GM23338 (cell line): ENCODE measurements at regions not wholly inside any gene's neighbourhood (a gene's known extent, or its start where the extent isn't known, plus 50 kb on each side); places are given as distances from the start of the nearest gene placed in this dataset.

ENCODE experiments used
- ATAC-seq: fragments of 200-7000 bp; cut with Tn5 transposase; 3 replicates; pipeline ENCODE4 v1.9.1; 2020
- DNase-seq: peaks from one replicate; pipeline ENCODE4 v3.0.0-alpha.2; 2015; ENCODE audit warnings: low spot score
- H2AFZ ChIP-seq: fragments of 200-600 bp; sonication (generic); 2 replicates; pipeline ENCODE4 v1.8.0; 2016; ENCODE audit warnings: antibody characterized with exemption, mild to moderate bottlenecking, moderate library complexity
- H3F3A ChIP-seq: fragments of 200-600 bp; sonication (generic); replicated peaks from 2 replicates; pipeline ENCODE4 v1.8.0; 2017; ENCODE audit warnings: antibody characterized with exemption, mixed run types, low read depth
- H3K27ac ChIP-seq: fragments of 200-600 bp; sonication (generic); 2 replicates; pipeline ENCODE4 v1.6.1; 2016; ENCODE audit warnings: low read depth
- H3K27me3 ChIP-seq: fragments of 200-600 bp; sonication (generic); 2 replicates; pipeline ENCODE4 v1.8.0; 2016; ENCODE audit warnings: mild to moderate bottlenecking, mixed run types, moderate library complexity; ENCODE audit not compliant: insufficient read depth
- H3K36me3 ChIP-seq: fragments of 200-600 bp; sonication (generic); 2 replicates; pipeline ENCODE4 v1.8.0; 2016; ENCODE audit warnings: mild to moderate bottlenecking; ENCODE audit not compliant: insufficient read depth
- H3K4me1 ChIP-seq: fragments of 200-600 bp; sonication (generic); 2 replicates; pipeline ENCODE4 v1.8.0; 2016; ENCODE audit warnings: mild to moderate bottlenecking, moderate library complexity; ENCODE audit not compliant: insufficient read depth
- H3K4me2 ChIP-seq: fragments of 200-600 bp; sonication (generic); 2 replicates; pipeline ENCODE4 v1.7.1; 2017; ENCODE audit warnings: mixed run types
- H3K4me3 ChIP-seq: fragments of 200-600 bp; sonication (generic); 2 replicates; pipeline ENCODE4 v1.6.1; 2016; ENCODE audit warnings: mixed run types
- H3K79me2 ChIP-seq: fragments of 200-600 bp; sonication (generic); replicated peaks from 2 replicates; pipeline ENCODE4 v1.8.0; 2017; ENCODE audit warnings: mild to moderate bottlenecking; ENCODE audit not compliant: insufficient read depth
- H3K9me2 ChIP-seq: fragments of 200-600 bp; sonication (generic); 2 replicates; pipeline ENCODE4 v1.8.0; 2017; ENCODE audit not compliant: insufficient read depth
- H4K20me1 ChIP-seq: fragments of 200-600 bp; sonication (generic); replicated peaks from 2 replicates; pipeline ENCODE4 v1.8.0; 2017; ENCODE audit warnings: mild to moderate bottlenecking; ENCODE audit not compliant: insufficient read depth
- H3K27ac Mint-ChIP-seq: 2 replicates; pipeline ENCODE4 v1.8.0; 2020; ENCODE audit warnings: inconsistent platforms, mild to moderate bottlenecking, moderate library complexity, mixed read lengths
- H3K27me3 Mint-ChIP-seq: 3 replicates; pipeline ENCODE4 v1.8.0; 2022; ENCODE audit warnings: low read depth, mild to moderate bottlenecking, moderate library complexity, mixed read lengths, inconsistent platforms; ENCODE audit not compliant: insufficient read depth, poor library complexity
- H3K36me3 Mint-ChIP-seq: 3 replicates; pipeline ENCODE4 v1.8.0; 2021; ENCODE audit warnings: low read depth, mild to moderate bottlenecking, inconsistent platforms, moderate library complexity, mixed read lengths
- H3K4me1 Mint-ChIP-seq: 3 replicates; pipeline ENCODE4 v1.8.0; 2020; ENCODE audit warnings: mild to moderate bottlenecking, inconsistent platforms, mixed read lengths
- H3K4me3 Mint-ChIP-seq: 3 replicates; pipeline ENCODE4 v1.8.0; 2021; ENCODE audit warnings: moderate library complexity, mild to moderate bottlenecking, inconsistent platforms, mixed read lengths
- H3K9me3 Mint-ChIP-seq: 3 replicates; pipeline ENCODE4 v1.8.0; 2020; ENCODE audit warnings: moderate library complexity, mild to moderate bottlenecking, inconsistent platforms, mixed read lengths
- CREB1 ChIP-seq: fragments of 250-450 bp; sonication (Bioruptor Pico); IDR thresholded peaks from 2 replicates; pipeline ENCODE4 v1.5.0; 2020; ENCODE audit warnings: low read depth, mild to moderate bottlenecking, moderate library complexity
- ETS1 ChIP-seq: IDR thresholded peaks from 2 replicates; pipeline ENCODE4 v1.6.1; 2016; ENCODE audit warnings: antibody characterized with exemption
- EZH2 ChIP-seq: fragments of 200-600 bp; sonication (generic); IDR thresholded peaks from one replicate; pipeline ENCODE4 v1.8.0; 2017; ENCODE audit warnings: antibody characterized with exemption, mild to moderate bottlenecking, low read depth; ENCODE audit not compliant: unreplicated experiment
- EZH2phosphoT487 ChIP-seq: fragments of 200-600 bp; sonication (generic); IDR thresholded peaks from one replicate; pipeline ENCODE4 v1.8.1; 2018; ENCODE audit warnings: antibody characterized with exemption; ENCODE audit not compliant: unreplicated experiment
- JUNB ChIP-seq: IDR thresholded peaks from one replicate; pipeline ENCODE4 v1.6.1; 2016; ENCODE audit warnings: antibody characterized with exemption; ENCODE audit not compliant: unreplicated experiment
- NANOG ChIP-seq: IDR thresholded peaks from 2 replicates; pipeline ENCODE4 v1.6.1; 2016; ENCODE audit warnings: antibody characterized with exemption, borderline replicate concordance
- POLR2AphosphoS5 ChIP-seq: IDR thresholded peaks from 2 replicates; pipeline ENCODE4 v1.6.1; 2016; ENCODE audit warnings: antibody characterized with exemption, low read depth
- REST ChIP-seq: IDR thresholded peaks from one replicate; pipeline ENCODE4 v1.6.1; 2018; ENCODE audit warnings: antibody characterized with exemption; ENCODE audit not compliant: unreplicated experiment
- STAT1 ChIP-seq: IDR thresholded peaks from one replicate; pipeline ENCODE4 v1.6.1; 2016; ENCODE audit warnings: antibody characterized with exemption; ENCODE audit not compliant: unreplicated experiment
- ZNF114 ChIP-seq: fragments of 250-450 bp; sonication (Bioruptor Pico); IDR thresholded peaks from 2 replicates; pipeline ENCODE4 v1.5.0; 2020; ENCODE audit warnings: mild to moderate bottlenecking, moderate library complexity
- ZNF331 ChIP-seq: fragments of 250-450 bp; sonication (Bioruptor Pico); IDR thresholded peaks from 2 replicates; pipeline ENCODE4 v1.5.0; 2020; ENCODE audit warnings: low read depth, mild to moderate bottlenecking, moderate library complexity
- TF ChIP-seq, protein P1 (sequence below), 2 experiments: fragments of 200-600 bp in 1 of 2; sonication (generic) in 1 of 2; conservative IDR thresholded peaks; 2 replicates each; pipeline versions ENCODE4 v1.5.1 to v1.6.1; 2016 to 2017; ENCODE audit warnings: antibody characterized with exemption in 2 of 2, low read depth in 2 of 2, mild to moderate bottlenecking in 2 of 2, moderate library complexity in 1 of 2
- TF ChIP-seq, protein P2 (sequence below): fragments of 250-450 bp; sonication (Bioruptor Pico); IDR thresholded peaks from 2 replicates; pipeline ENCODE4 v1.5.0; 2020; ENCODE audit warnings: mild to moderate bottlenecking, moderate library complexity

- no peak overlapping the region for H3K4me3 Mint-ChIP-seq
- H3K4me1 Mint-ChIP-seq, result no peaks in the 10 kb centered on the region
- peaks cover 5% of the 10 kb centered on the region; the same call in 1 of the 2 replicates for H3K36me3 ChIP-seq
- no peaks in the 10 kb centered on the region for H3K27me3 Mint-ChIP-seq
- peaks cover 3% of the 10 kb centered on the region; the same call in 1 of the 3 replicates for H3K36me3 Mint-ChIP-seq
- peak; percentile 55 for ATAC-seq
- TF ChIP-seq, protein P1, sequence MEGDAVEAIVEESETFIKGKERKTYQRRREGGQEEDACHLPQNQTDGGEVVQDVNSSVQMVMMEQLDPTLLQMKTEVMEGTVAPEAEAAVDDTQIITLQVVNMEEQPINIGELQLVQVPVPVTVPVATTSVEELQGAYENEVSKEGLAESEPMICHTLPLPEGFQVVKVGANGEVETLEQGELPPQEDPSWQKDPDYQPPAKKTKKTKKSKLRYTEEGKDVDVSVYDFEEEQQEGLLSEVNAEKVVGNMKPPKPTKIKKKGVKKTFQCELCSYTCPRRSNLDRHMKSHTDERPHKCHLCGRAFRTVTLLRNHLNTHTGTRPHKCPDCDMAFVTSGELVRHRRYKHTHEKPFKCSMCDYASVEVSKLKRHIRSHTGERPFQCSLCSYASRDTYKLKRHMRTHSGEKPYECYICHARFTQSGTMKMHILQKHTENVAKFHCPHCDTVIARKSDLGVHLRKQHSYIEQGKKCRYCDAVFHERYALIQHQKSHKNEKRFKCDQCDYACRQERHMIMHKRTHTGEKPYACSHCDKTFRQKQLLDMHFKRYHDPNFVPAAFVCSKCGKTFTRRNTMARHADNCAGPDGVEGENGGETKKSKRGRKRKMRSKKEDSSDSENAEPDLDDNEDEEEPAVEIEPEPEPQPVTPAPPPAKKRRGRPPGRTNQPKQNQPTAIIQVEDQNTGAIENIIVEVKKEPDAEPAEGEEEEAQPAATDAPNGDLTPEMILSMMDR (conservative IDR thresholded peaks at IDR 0.05; ENCODE audit: low read depth in 2 of 2), result no peak
- TF ChIP-seq CREB1 (CRISPR knock-in tag) (no peak), EZH2phosphoT487 (no peak), ETS1 (no peak), JUNB (no peak), EZH2 (no peak), STAT1 (no peak), REST (no peak), POLR2AphosphoS5 (no peak), NANOG (no peak), ZNF331 (CRISPR knock-in tag) (no peak), ZNF114 (CRISPR knock-in tag) (no peak)
- TF ChIP-seq, protein P2, sequence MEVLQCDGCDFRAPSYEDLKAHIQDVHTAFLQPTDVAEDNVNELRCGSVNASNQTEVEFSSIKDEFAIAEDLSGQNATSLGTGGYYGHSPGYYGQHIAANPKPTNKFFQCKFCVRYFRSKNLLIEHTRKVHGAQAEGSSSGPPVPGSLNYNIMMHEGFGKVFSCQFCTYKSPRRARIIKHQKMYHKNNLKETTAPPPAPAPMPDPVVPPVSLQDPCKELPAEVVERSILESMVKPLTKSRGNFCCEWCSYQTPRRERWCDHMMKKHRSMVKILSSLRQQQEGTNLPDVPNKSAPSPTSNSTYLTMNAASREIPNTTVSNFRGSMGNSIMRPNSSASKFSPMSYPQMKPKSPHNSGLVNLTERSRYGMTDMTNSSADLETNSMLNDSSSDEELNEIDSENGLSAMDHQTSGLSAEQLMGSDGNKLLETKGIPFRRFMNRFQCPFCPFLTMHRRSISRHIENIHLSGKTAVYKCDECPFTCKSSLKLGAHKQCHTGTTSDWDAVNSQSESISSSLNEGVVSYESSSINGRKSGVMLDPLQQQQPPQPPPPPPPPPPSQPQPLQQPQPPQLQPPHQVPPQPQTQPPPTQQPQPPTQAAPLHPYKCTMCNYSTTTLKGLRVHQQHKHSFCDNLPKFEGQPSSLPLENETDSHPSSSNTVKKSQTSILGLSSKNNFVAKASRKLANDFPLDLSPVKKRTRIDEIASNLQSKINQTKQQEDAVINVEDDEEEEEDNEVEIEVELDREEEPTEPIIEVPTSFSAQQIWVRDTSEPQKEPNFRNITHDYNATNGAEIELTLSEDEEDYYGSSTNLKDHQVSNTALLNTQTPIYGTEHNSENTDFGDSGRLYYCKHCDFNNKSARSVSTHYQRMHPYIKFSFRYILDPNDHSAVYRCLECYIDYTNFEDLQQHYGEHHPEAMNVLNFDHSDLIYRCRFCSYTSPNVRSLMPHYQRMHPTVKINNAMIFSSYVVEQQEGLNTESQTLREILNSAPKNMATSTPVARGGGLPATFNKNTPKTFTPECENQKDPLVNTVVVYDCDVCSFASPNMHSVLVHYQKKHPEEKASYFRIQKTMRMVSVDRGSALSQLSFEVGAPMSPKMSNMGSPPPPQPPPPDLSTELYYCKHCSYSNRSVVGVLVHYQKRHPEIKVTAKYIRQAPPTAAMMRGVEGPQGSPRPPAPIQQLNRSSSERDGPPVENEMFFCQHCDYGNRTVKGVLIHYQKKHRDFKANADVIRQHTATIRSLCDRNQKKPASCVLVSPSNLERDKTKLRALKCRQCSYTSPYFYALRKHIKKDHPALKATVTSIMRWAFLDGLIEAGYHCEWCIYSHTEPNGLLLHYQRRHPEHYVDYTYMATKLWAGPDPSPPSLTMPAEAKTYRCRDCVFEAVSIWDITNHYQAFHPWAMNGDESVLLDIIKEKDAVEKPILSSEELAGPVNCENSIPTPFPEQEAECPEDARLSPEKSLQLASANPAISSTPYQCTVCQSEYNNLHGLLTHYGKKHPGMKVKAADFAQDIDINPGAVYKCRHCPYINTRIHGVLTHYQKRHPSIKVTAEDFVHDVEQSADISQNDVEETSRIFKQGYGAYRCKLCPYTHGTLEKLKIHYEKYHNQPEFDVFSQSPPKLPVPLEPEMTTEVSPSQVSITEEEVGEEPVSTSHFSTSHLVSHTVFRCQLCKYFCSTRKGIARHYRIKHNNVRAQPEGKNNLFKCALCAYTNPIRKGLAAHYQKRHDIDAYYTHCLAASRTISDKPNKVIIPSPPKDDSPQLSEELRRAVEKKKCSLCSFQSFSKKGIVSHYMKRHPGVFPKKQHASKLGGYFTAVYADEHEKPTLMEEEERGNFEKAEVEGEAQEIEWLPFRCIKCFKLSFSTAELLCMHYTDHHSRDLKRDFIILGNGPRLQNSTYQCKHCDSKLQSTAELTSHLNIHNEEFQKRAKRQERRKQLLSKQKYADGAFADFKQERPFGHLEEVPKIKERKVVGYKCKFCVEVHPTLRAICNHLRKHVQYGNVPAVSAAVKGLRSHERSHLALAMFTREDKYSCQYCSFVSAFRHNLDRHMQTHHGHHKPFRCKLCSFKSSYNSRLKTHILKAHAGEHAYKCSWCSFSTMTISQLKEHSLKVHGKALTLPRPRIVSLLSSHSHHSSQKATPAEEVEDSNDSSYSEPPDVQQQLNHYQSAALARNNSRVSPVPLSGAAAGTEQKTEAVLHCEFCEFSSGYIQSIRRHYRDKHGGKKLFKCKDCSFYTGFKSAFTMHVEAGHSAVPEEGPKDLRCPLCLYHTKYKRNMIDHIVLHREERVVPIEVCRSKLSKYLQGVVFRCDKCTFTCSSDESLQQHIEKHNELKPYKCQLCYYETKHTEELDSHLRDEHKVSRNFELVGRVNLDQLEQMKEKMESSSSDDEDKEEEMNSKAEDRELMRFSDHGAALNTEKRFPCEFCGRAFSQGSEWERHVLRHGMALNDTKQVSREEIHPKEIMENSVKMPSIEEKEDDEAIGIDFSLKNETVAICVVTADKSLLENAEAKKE, result no peak
- H3K27ac Mint-ChIP-seq, result no peak overlapping the region
- H3K9me3 Mint-ChIP-seq, result peaks cover 5% of the 10 kb centered on the region
- no peak overlapping the region for H3K4me3 ChIP-seq
- H3K4me2 ChIP-seq, result no peak overlapping the region
- H3F3A ChIP-seq, result no peaks in the 10 kb centered on the region
- no peaks in the 10 kb centered on the region for H4K20me1 ChIP-seq
- no peak overlapping the region for H3K27ac ChIP-seq
- no peaks in the 10 kb centered on the region for H3K27me3 ChIP-seq
- peak; percentile 21 for DNase-seq
- H2AFZ ChIP-seq, result peak overlapping the region; percentile 47; the same call in 1 of the 2 replicates
- H3K4me1 ChIP-seq, result no peaks in the 10 kb centered on the region
- H3K79me2 ChIP-seq, result no peaks in the 10 kb centered on the region
- H3K9me2 ChIP-seq, result peaks cover 6% of the 10 kb centered on the region; the same call in 1 of the 2 replicates
Observed at GRCh38 chr17:56009795-56010651, 143.3 kb upstream of the ANKFN1 start.
